GM12878 (cell line): ENCODE measurements at regions not wholly inside any gene's neighbourhood (a gene's known extent, or its start where the extent isn't known, plus 50 kb on each side); places are given as distances from the start of the nearest gene placed in this dataset.

Experiments
- ATAC-seq: fragments of 200-7000 bp; cut with Tn5 transposase; 3 replicates; pipeline ENCODE4 v1.9.1; 2020; ENCODE audit warnings: mild to moderate bottlenecking, moderate library complexity
- BruUV-seq: library from RNA; stranded (reverse); fragments of 400-500 nt; replicated peaks from 2 replicates; lab custom pipeline; 2021; lab: Mats Ljungman, UMichigan
- CTCF ChIA-PET: fragments of 300-600 bp; sonication (Branson Sonifier 250); formaldehyde crosslinking; extraction: SDS; loops from one replicate; lab custom pipeline; 2021; ENCODE audit warnings: inconsistent platforms; lab: Yijun Ruan, JAX
- POLR2A ChIA-PET: fragments of 350-600 bp; formaldehyde crosslinking; extraction: SDS; loops from one replicate; lab custom pipeline; 2021; ENCODE audit warnings: inconsistent platforms; lab: Charles Lee
- RAD21 ChIA-PET: fragments of 300-600 bp; sonication (Branson Sonifier 250); formaldehyde crosslinking; loops from one replicate; lab custom pipeline; 2023; ENCODE audit warnings: antibody characterized with exemption; ENCODE audit not compliant: unreplicated experiment; lab: Charles Lee
- SMC1A ChIA-PET: fragments of 300-600 bp; sonication (Branson Sonifier 250); formaldehyde crosslinking; loops from one replicate; lab custom pipeline; 2023; ENCODE audit not compliant: unreplicated experiment, uncharacterized antibody; lab: Charles Lee
- DNase-seq: peaks from one replicate; pipeline ENCODE4 v3.0.0-alpha.2; 2011; ENCODE audit warnings: low read depth, low spot score
- FAIRE-seq: peaks from 3 replicates; lab custom pipeline; 2011; peaks lifted over from hg19 to GRCh38; lab: Jason Lieb, UNC
- H2AFZ ChIP-seq: 2 replicates; pipeline ENCODE4 v1.6.0; 2011; ENCODE audit warnings: low read depth, low read length, control low read depth; ENCODE audit not compliant: control insufficient read depth
- H3K27ac ChIP-seq: 2 replicates; pipeline ENCODE4 v1.5.1; 2011; ENCODE audit warnings: control low read depth; ENCODE audit not compliant: control insufficient read depth, insufficient read depth
- H3K27me3 ChIP-seq, 2 experiments: replicated peaks in 1 of 2; 2 replicates each; pipeline versions ENCODE4 v1.6.0 to v1.6.1; 2011; ENCODE audit warnings: low read length in 1 of 2; ENCODE audit not compliant: control insufficient read depth in 2 of 2, insufficient read depth in 2 of 2
- H3K36me3 ChIP-seq, 2 experiments: 2 replicates each; pipeline ENCODE4 v1.5.1; 2011; ENCODE audit warnings: low read length in 1 of 2; ENCODE audit not compliant: control insufficient read depth in 2 of 2, insufficient read depth in 2 of 2
- H3K4me1 ChIP-seq: 2 replicates; pipeline ENCODE4 v1.6.1; 2011; ENCODE audit warnings: mild to moderate bottlenecking, low read length, moderate library complexity, mixed read lengths; ENCODE audit not compliant: control insufficient read depth, insufficient read depth
- H3K4me2 ChIP-seq: 2 replicates; pipeline ENCODE4 v1.6.0; 2011; ENCODE audit warnings: control low read depth; ENCODE audit not compliant: control insufficient read depth, insufficient read depth
- H3K4me3 ChIP-seq: fragments of 200-600 bp; sonication (generic); 2 replicates; pipeline ENCODE4 v1.5.1; 2016
- H3K79me2 ChIP-seq: 2 replicates; pipeline ENCODE4 v1.6.0; 2011; ENCODE audit warnings: low read length; ENCODE audit not compliant: control insufficient read depth, insufficient read depth
- H3K9ac ChIP-seq: 2 replicates; pipeline ENCODE4 v1.8.0; 2011; ENCODE audit warnings: low read length, control low read depth, mixed read lengths; ENCODE audit not compliant: control insufficient read depth, insufficient read depth
- H3K9me3 ChIP-seq: replicated peaks from 3 replicates; pipeline ENCODE4 v1.5.1; 2011; ENCODE audit warnings: mild to moderate bottlenecking, low read length; ENCODE audit not compliant: control insufficient read depth, insufficient read depth
- H4K20me1 ChIP-seq: 2 replicates; pipeline ENCODE4 v1.6.0; 2011; ENCODE audit not compliant: control insufficient read depth, insufficient read depth
- FOXK2 ChIP-seq: fragments of 450-650 bp; IDR thresholded peaks from 2 replicates; pipeline ENCODE4 v1.6.1; 2017; ENCODE audit warnings: mild to moderate bottlenecking, moderate library complexity
- IRF4 ChIP-seq: IDR thresholded peaks from 2 replicates; pipeline ENCODE4 v1.6.1; 2011; ENCODE audit warnings: low read depth, low read length
- NBN ChIP-seq: fragments of 450-650 bp; IDR thresholded peaks from 2 replicates; pipeline ENCODE4 v1.6.1; 2016
- RUNX3 ChIP-seq: IDR thresholded peaks from 2 replicates; pipeline ENCODE4 v1.6.1; 2012; ENCODE audit warnings: low read length, inconsistent platforms
- SIX5 ChIP-seq: IDR thresholded peaks from 2 replicates; pipeline ENCODE4 v1.6.1; 2011; ENCODE audit warnings: mild to moderate bottlenecking, low read depth, low read length, moderate library complexity; ENCODE audit not compliant: severe bottlenecking
- SPI1 ChIP-seq: IDR thresholded peaks from 2 replicates; pipeline ENCODE4 v1.6.1; 2011; ENCODE audit warnings: low read depth, mild to moderate bottlenecking, low read length, moderate library complexity, borderline replicate concordance; ENCODE audit not compliant: insufficient read depth
- SRF ChIP-seq, 2 experiments: IDR thresholded peaks; 2 replicates each; pipeline ENCODE4 v1.6.1; 2011; ENCODE audit warnings: low read depth in 2 of 2, low read length in 2 of 2, mild to moderate bottlenecking in 1 of 2, moderate library complexity in 1 of 2
- SUZ12 ChIP-seq: fragments of 200-600 bp; sonication (generic); IDR thresholded peaks from one replicate; pipeline ENCODE4 v1.6.1; 2018; ENCODE audit warnings: antibody characterized with exemption, mild to moderate bottlenecking; ENCODE audit not compliant: unreplicated experiment
- ZNF24 ChIP-seq: fragments of 450-650 bp; IDR thresholded peaks from 2 replicates; pipeline ENCODE4 v1.6.1; 2017; ENCODE audit warnings: antibody characterized with exemption, mild to moderate bottlenecking
- WGBS: methylation state at CpG from one replicate; pipeline ENCODE4 v1.1.6; 2016; ENCODE audit warnings: low lambda C conversion rate; ENCODE audit not compliant: insufficient replicate concordance, insufficient coverage; ENCODE audit errors: missing lambda C conversion rate; 5-methylcytosine and 5-hydroxymethylcytosine counted together
- in situ Hi-C: fragments of 300-500 bp; cut with MboI; formaldehyde crosslinking; loops from 9 replicates; pipeline ENCODE4 v1.14.3; 2018; ENCODE audit warnings: mixed read lengths
- intact Hi-C: fragments of 100-400 bp; cut with micrococcal nuclease; formaldehyde crosslinking; loops from one replicate; pipeline ENCODE4 v1.14.2; 2022; ENCODE audit not compliant: unreplicated experiment

DNA sequence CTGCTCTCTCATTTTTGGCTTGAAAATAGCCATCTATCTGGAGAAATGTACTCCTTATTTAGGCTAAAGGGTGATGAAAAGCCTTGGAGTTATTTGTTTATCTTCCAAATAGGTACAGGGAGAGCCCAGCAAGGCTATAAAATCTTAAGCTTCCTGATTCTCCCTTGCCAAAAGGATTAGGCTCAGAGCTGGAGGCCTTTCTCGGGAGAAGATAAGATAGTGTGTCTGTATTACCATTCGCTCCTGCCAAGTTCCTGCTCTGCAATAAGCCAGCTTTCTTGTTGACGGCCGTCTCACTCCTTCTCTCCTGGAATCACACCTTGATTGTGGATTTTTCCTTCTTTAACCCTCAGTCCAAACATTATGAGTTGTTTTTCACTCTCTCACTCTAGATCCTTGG is 171.8 kb upstream of the TTC29 start:
- FAIRE-seq, result no peak
- RAD21 ChIA-PET, result no interaction called here
- no peaks in the 10 kb centered on the region for H4K20me1 ChIP-seq
- no peak for DNase-seq
- no TSS peak for BruUV-seq
- TF ChIP-seq IRF4 (no peak), SUZ12 (no peak), SRF (IDR thresholded peaks at IDR 0.05; ENCODE audit: low read depth in 2 of 2, low read length in 2 of 2) (no peak), FOXK2 (no peak), ZNF24 (no peak), NBN (no peak)
- TF ChIP-seq, all 136 proteins: peak for 0
- H3K4me2 ChIP-seq, result no peak overlapping the region
- H3K9me3 ChIP-seq, result no peaks in the 10 kb centered on the region; the same call in 2 of the 3 replicates
- H2AFZ ChIP-seq, result no peak overlapping the region
- no peak overlapping the region for H3K4me3 ChIP-seq
- no peaks in the 10 kb centered on the region for H3K79me2 ChIP-seq
- ChIA-PET SMC1A (no interaction called here), CTCF (interaction anchor here (0.9 kb wide), 1 partner anchor 20 kb away, joined by 4 read pairs; no protein-coding TSS in a partner anchor), POLR2A (no interaction called here)
- in situ Hi-C loops, result no loop called here
- intact Hi-C loops, result no loop called here
- H3K4me1 ChIP-seq, result peaks cover 2% of the 10 kb centered on the region; the same call in 1 of the 2 replicates
- H3K9ac ChIP-seq, result no peak overlapping the region
- no peak overlapping the region for H3K27ac ChIP-seq
- H3K36me3 ChIP-seq, result no peaks in the 10 kb centered on the region
- ATAC-seq, result no peak
- 40% methylated on average over 4 of the region's 4 CpGs for WGBS
- no peaks in the 10 kb centered on the region for H3K27me3 ChIP-seq

DNA sequence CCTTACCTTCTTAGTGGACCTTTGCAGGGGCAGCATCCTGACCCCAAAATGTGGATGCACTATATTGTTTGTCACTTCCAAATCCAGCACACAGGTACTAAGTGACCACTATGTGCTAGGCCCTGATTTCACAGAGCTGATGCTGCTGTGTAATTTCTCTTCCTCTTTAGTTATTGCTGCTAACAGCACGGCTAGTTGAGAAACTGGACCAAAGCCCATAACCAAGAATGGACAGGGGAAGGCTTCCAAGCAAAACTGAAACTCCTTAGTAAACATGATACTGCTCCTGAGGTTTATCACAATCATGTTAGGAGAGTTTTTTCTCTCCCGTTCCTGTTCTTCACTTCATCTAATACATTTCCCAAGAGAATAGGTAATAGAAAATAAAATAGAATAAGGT is 172.9 kb upstream of the TTC29 start:
- RAD21 ChIA-PET, result no interaction called here
- in situ Hi-C loops (no loop called here), intact Hi-C loops (no loop called here)
- DNase-seq, result peak; percentile 31
- ATAC-seq, result peak; percentile 29; the same call in 2 of the 3 replicates
- Histone ChIP-seq H3K9me3 (no peaks in the 10 kb centered on the region; the same call in 2 of the 3 replicates), H3K79me2 (no peaks in the 10 kb centered on the region), H3K36me3 (no peaks in the 10 kb centered on the region), H3K4me1 (peaks cover 2% of the 10 kb centered on the region; the same call in 1 of the 2 replicates), H3K27ac (no peak overlapping the region), H3K4me3 (no peak overlapping the region), H3K27me3 (no peaks in the 10 kb centered on the region), H2AFZ (no peak overlapping the region), H3K4me2 (no peak overlapping the region), H4K20me1 (no peaks in the 10 kb centered on the region), H3K9ac (no peak overlapping the region)
- 0% methylated on average over 2 of the region's 2 CpGs for WGBS
- SMC1A ChIA-PET, result no interaction called here
- no TSS peak for BruUV-seq
- POLR2A ChIA-PET, result no interaction called here
- CTCF ChIA-PET, result no interaction called here
- peak; percentile 65 for FAIRE-seq
- TF ChIP-seq SPI1 (peak; percentile 30; the same call in 1 of the 2 replicates), SIX5 (no peak), RUNX3 (peak; percentile 40; the same call in 1 of the 2 replicates)
